ENCODE measurements at regions not wholly inside any gene's neighbourhood (a gene's known extent, or its start where the extent isn't known, plus 50 kb on each side); places are given as distances from the start of the nearest gene placed in this dataset.
"Not testable (repeated sequence)": the region's sequence is repeated elsewhere in the genome, so short reads cannot be mapped to it uniquely, and the experiment has no call there.

DNA sequence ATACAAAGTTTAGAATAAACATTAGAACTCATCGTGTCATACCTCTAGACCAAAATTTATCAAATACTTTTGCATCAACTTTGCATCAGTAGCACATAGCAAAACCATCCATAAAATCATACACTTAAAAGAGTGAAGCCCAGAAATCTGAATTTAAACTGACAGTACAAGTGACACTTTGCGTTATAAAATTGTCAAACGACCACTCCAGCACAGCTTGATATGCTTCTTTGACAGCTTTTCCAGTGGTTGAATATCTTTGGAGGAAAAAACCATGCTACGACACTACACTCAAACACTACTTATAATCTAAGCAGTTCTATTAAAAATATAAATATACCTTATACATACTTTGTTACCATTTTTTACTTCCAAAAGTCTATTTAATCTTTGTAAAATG is 1644.4 kb downstream of the STIM2 start:
- TF ChIP-seq, protein P1, sequence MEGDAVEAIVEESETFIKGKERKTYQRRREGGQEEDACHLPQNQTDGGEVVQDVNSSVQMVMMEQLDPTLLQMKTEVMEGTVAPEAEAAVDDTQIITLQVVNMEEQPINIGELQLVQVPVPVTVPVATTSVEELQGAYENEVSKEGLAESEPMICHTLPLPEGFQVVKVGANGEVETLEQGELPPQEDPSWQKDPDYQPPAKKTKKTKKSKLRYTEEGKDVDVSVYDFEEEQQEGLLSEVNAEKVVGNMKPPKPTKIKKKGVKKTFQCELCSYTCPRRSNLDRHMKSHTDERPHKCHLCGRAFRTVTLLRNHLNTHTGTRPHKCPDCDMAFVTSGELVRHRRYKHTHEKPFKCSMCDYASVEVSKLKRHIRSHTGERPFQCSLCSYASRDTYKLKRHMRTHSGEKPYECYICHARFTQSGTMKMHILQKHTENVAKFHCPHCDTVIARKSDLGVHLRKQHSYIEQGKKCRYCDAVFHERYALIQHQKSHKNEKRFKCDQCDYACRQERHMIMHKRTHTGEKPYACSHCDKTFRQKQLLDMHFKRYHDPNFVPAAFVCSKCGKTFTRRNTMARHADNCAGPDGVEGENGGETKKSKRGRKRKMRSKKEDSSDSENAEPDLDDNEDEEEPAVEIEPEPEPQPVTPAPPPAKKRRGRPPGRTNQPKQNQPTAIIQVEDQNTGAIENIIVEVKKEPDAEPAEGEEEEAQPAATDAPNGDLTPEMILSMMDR (IDR thresholded peaks at IDR 0.05) = no peak
- no peak for TF ChIP-seq POLR2A (IDR thresholded peaks at IDR 0.05)
- H3K4me3 ChIP-seq (ENCODE audit: low read depth, poor library complexity, severe bottlenecking) = no peak overlapping the region
- WGBS, 2 donors = 83 to 92% methylated on average over 4 of the region's 4 CpGs
- DNase-seq (ENCODE audit: low spot score in 2 of 2) = no peak
- intact Hi-C loops (cut with DNase I; ENCODE audit: low total_unique reads) = no loop called here

DNA sequence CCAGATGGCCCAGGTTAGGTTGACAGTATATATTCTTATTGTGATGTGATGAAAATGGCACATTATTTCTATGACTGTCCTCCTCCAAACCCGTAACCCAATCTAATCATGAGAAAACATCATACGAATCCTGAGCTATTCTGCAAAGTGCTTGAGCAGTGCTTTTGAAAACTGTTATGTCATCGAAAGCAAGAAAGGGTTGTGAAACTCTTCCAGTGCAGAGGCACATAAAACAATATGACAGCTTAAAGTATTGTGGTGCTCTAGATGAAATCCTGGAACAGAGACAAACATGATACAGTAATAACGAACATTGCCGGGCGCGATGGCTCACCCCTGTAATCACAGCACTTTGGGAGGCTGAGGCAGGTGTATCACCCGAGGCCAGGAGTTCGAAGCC is 1648.0 kb downstream of the STIM2 start:
- WGBS, 2 donors = 88 to 94% methylated on average over 9 of the region's 9 CpGs
- intact Hi-C loops (cut with DNase I; ENCODE audit: low total_unique reads) = no loop called here
- TF ChIP-seq, protein P1 (IDR thresholded peaks at IDR 0.05) = no peak
- TF ChIP-seq POLR2A (IDR thresholded peaks at IDR 0.05) = no peak
- H3K4me3 ChIP-seq (ENCODE audit: low read depth, poor library complexity, severe bottlenecking) = no peak overlapping the region
- DNase-seq (ENCODE audit: low spot score in 2 of 2) = no peak

DNA sequence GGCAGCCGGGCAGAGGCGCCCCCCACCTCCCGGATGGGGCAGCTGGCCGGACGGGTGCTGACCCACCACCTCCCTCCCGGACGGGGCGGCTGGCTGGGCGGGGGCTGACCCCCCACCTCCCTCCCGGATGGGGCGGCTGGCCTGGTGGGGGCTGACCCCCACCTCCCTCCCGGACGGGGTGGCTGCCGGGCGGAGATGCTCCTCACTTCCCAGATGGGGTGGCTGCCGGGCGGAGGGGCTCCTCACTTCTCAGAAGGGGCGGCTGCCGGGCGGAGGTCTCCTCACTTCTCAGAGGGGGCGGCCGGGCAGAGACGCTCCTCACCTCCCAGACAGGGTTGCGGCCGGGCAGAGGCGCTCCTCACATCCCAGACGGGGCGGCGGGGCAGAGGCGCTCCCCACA is 1654.1 kb downstream of the STIM2 start:
- DNase-seq (ENCODE audit: low spot score in 2 of 2); H3K4me3 ChIP-seq (ENCODE audit: low read depth, poor library complexity, severe bottlenecking); intact Hi-C loops (cut with DNase I; ENCODE audit: low total_unique reads): not testable (repeated sequence)
- WGBS, 2 donors = 91 to 94% methylated on average over 3 to 18 of the region's 30 CpGs

DNA sequence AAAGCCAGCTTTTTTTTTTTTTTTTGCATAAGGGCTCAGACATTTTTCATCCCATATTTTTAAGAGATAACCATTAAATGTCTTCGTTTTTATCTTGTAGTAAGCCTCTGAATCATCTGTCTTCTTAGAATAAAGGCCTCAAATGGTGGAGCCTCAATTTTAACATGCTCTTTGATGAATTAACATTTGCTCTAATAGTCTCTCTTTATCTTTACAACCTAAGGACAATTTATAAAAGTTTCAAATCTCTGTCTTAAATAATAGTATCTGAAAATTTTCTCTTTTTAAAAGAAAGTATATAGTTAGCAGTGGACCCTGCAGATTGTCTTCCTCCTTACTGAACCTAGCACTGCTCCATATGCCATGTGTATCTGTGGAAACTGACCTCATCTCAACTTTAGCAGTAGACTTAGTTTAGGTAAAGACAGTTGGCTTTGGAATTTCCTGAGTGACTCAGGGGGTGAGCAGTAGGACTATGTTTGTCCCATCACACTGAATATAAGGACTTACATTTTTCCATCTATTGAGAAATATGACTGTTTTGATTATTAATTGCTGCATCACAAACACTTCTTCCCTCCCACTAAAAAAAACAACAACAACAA is 1658.0 kb downstream of the STIM2 start:
- 69 to 71% methylated on average over 1 of the region's 1 CpG for WGBS, 2 donors
- DNase-seq (ENCODE audit: low spot score in 2 of 2) = no peak
- intact Hi-C loops (cut with DNase I; ENCODE audit: low total_unique reads) = no loop called here
- TF ChIP-seq, protein P1 (IDR thresholded peaks at IDR 0.05) = no peak
- TF ChIP-seq POLR2A (IDR thresholded peaks at IDR 0.05) = no peak
- H3K4me3 ChIP-seq (ENCODE audit: low read depth, poor library complexity, severe bottlenecking) = no peak overlapping the region

DNA sequence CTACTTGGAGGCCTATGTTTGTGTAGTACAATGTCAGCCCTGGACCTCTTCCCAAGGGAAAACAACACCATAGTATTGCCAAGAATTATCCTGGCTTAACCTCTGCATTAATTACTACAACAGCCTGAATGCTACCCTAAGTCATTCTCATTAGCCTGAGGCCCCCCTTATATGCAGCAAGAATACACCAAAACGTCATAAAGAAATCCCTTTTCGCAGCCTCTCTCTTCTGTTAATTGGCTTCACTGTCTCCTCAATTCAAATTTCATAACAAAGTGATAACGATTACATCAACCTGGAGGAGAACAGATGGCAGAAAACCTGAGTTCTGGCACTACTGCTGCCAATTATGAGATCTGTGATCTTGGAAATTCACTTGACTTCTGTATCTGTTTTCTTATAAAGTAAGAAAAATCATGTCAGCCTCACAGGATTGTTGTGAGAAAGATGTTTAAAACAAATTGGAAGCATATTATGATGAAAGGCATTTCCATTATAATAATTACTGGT is 1663.1 kb downstream of the STIM2 start:
- intact Hi-C loops (cut with DNase I; ENCODE audit: low total_unique reads) = no loop called here
- no peak overlapping the region for H3K4me3 ChIP-seq (ENCODE audit: low read depth, poor library complexity, severe bottlenecking)
- 48 to 74% methylated on average over 3 of the region's 3 CpGs for whole genome bisulfite sequencing, 2 donors
- no peak for DNase-seq (ENCODE audit: low spot score in 2 of 2)
- no peak for TF ChIP-seq POLR2A (IDR thresholded peaks at IDR 0.05)
- TF ChIP-seq, protein P1 (IDR thresholded peaks at IDR 0.05) = no peak

DNA sequence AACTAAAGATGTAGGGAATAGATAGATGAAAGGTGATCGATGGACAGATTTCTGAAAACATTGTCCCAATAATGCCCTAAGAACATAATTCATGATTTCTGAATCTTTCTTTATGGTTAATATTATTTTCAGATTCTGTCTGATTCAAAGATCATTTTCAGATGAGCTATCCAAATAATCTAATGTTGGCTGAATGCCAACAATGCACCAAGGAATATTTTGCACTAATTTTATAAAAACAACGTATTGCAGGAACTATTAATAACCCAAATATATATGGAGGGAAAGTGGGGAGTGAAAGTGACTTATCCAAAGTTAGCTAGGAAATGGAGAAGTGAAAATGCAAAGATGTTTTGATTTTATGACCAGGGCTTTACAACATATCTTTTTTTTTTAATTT is 1675.5 kb downstream of the STIM2 start:
- H3K4me3 ChIP-seq (ENCODE audit: low read depth, poor library complexity, severe bottlenecking) = no peak overlapping the region
- DNase-seq (ENCODE audit: low spot score in 2 of 2) = no peak
- TF ChIP-seq POLR2A (IDR thresholded peaks at IDR 0.05) = no peak
- TF ChIP-seq, protein P1 (IDR thresholded peaks at IDR 0.05) = no peak
- intact Hi-C loops (cut with DNase I; ENCODE audit: low total_unique reads) = no loop called here
- 74 to 75% methylated on average over 2 of the region's 2 CpGs for WGBS, 2 donors

Data from lower leg skin (tissue), 4 donors.